ENCODE measurements at regions not wholly inside any gene's neighbourhood (a gene's known extent, or its start where the extent isn't known, plus 50 kb on each side); places are given as distances from the start of the nearest gene placed in this dataset.

DNA sequence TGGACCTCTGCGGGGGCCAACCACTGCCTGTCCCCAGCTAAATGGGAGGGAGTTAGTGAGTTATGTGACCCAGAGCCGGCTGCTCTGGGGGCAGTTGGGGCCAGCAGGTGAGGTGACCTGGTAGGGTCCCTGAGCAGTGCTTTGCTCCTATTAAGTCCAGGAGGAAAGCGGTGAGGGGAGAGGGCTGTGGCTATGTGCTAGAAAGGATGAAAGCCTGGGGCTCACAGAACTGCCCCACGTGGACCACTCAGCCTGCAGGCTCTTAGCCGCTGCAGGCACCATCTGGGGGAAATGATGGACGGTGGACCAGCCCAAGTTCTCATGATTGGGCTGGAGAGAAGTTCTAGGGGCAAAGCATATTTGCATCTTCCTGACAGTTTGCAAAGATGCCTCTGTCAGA, 67.6 kb upstream of the ZNF536 start:
- TF ChIP-seq BCL11A (IDR thresholded peaks at IDR 0.05; ENCODE audit: low read depth in 2 of 2, low read length in 2 of 2) (no peak), ZNF274 (IDR thresholded peaks at IDR 0.05; ENCODE audit: borderline replicate concordance, extremely low read depth, low read length) (no peak), ATF3 (IDR thresholded peaks at IDR 0.05; ENCODE audit: insufficient read depth, low read depth, low read length) (no peak)
- DNase-seq (ENCODE audit: low read depth in 1 of 2, low spot score in 2 of 2) = no peak
- Histone ChIP-seq H2BK20ac (ENCODE audit: low read length) (no peak overlapping the region), H3K18ac (ENCODE audit: extremely low read depth, low read length) (no peak overlapping the region), H4K91ac (replicated peaks; ENCODE audit: insufficient read length, low read length) (no peak overlapping the region), H3K4me2 (ENCODE audit: insufficient read depth in 1 of 2, low read depth in 2 of 2, low read length in 2 of 2) (no peak overlapping the region), H3K14ac (ENCODE audit: insufficient read length) (no peak overlapping the region), H3K79me1 (ENCODE audit: low read depth, low read length) (no peaks in the 10 kb centered on the region), H4K8ac (ENCODE audit: extremely low read depth, insufficient read depth, low read length) (no peak overlapping the region), H3K9me3 (ENCODE audit: insufficient read depth in 2 of 2, low read depth in 1 of 2, low read length in 1 of 2) (no peaks in the 10 kb centered on the region), H3K27ac (ENCODE audit: low read depth, low read length) (no peak overlapping the region), H3K23me2 (ENCODE audit: low read depth, low read length) (no peaks in the 10 kb centered on the region), H2BK12ac (ENCODE audit: low read depth, low read length) (no peak overlapping the region), H2AFZ (ENCODE audit: low read length) (no peak overlapping the region), H3K36me3 (ENCODE audit: control insufficient read depth in 2 of 4, insufficient read depth in 4 of 4, low read length in 3 of 4) (no peaks in the 10 kb centered on the region), H3K4ac (replicated peaks; ENCODE audit: insufficient read length, low read depth, low read length) (no peak overlapping the region), H3K79me2 (ENCODE audit: control insufficient read depth in 1 of 2, insufficient read depth in 2 of 2, low read length in 2 of 2) (no peaks in the 10 kb centered on the region), H3K9ac (replicated peaks in 1 of 4; ENCODE audit: extremely low read depth in 1 of 4, low read depth in 3 of 4, low read length in 3 of 4) (no peak overlapping the region), H2BK15ac (ENCODE audit: low read length) (no peak overlapping the region), H2AK5ac (ENCODE audit: low read depth, low read length) (no peak overlapping the region), H3K4me1 (replicated peaks in 1 of 4; ENCODE audit: control insufficient read depth in 3 of 4, insufficient read depth in 4 of 4, low read length in 3 of 4) (no peaks in the 10 kb centered on the region), H2BK5ac (ENCODE audit: low read depth, low read length) (no peak overlapping the region), H3K4me3 (ENCODE audit: extremely low read depth in 1 of 4, insufficient read depth in 2 of 4, low read depth in 3 of 4, low read length in 4 of 4) (no peak overlapping the region), H3K23ac (ENCODE audit: insufficient read length) (no peak overlapping the region), H4K20me1 (replicated peaks in 1 of 2; ENCODE audit: control insufficient read depth in 1 of 2, insufficient read depth in 2 of 2, low read length in 2 of 2) (no peaks in the 10 kb centered on the region), H2BK120ac (replicated peaks; ENCODE audit: low read depth, low read length) (no peak overlapping the region), H3K27me3 (replicated peaks in 1 of 4; ENCODE audit: control insufficient read depth in 3 of 4, extremely low read depth in 1 of 4, insufficient read depth in 3 of 4, low read length in 3 of 4) (no peaks in the 10 kb centered on the region), H3K56ac (replicated peaks; ENCODE audit: insufficient read length, low read depth, low read length) (no peak overlapping the region), H4K5ac (ENCODE audit: insufficient read length, low read depth, low read length) (no peak overlapping the region)
- WGBS, 2 experiments (ENCODE audit: extremely low coverage in 1 of 2, insufficient coverage in 1 of 2, insufficient read length in 1 of 2, insufficient replicate concordance in 2 of 2, low coverage in 1 of 2, low lambda C conversion rate in 2 of 2, missing lambda C conversion rate in 1 of 2) = 90% methylated on average over 6 of the region's 6 CpGs; no CpG with 5 or more reads in 1 of the 2 experiments
- POLR2A ChIA-PET (ENCODE audit: partially characterized antibody) = interaction anchor here (0.9 kb wide), 1 partner anchor 196 kb away, joined by 3 read pairs; no protein-coding TSS in a partner anchor
- FAIRE-seq = no peak
- CTCF ChIA-PET (ENCODE audit: partially characterized antibody) = interaction anchor here (0.9 kb wide), 1 partner anchor 10 kb away, joined by 3 read pairs; no protein-coding TSS in a partner anchor

Data from H1 (cell line).